ENCODE measurements at regions not wholly inside any gene's neighbourhood (a gene's known extent, or its start where the extent isn't known, plus 50 kb on each side); places are given as distances from the start of the nearest gene placed in this dataset.

- CTCF ChIA-PET = no interaction called here
- Mint-ChIP-seq H3K36me3 (peaks cover 54% of the 10 kb centered on the region), H3K27ac (no peak overlapping the region), H3K27me3 (ENCODE audit: low read depth) (peaks cover 4% of the 10 kb centered on the region; the same call in 1 of the 2 replicates), H3K4me3 (no peak overlapping the region), H3K9me3 (peaks cover 79% of the 10 kb centered on the region), H3K4me1 (no peaks in the 10 kb centered on the region)
- TF ChIP-seq MYBL2 (CRISPR knock-in tag; IDR thresholded peaks at IDR 0.05) = no peak
- TF ChIP-seq FOXJ3 (CRISPR knock-in tag; IDR thresholded peaks at IDR 0.05; ENCODE audit: borderline replicate concordance) = no peak
- no peak for TF ChIP-seq GRHL2 (CRISPR knock-in tag; IDR thresholded peaks at IDR 0.05; ENCODE audit: insufficient replicate concordance, severe bottlenecking)
- TF ChIP-seq ATF1 (CRISPR knock-in tag; IDR thresholded peaks at IDR 0.05) = no peak
- TF ChIP-seq ZNF263 (CRISPR knock-in tag; IDR thresholded peaks at IDR 0.05; ENCODE audit: low read depth) = no peak
- TF ChIP-seq IRF2 (CRISPR knock-in tag; IDR thresholded peaks at IDR 0.05; ENCODE audit: borderline replicate concordance, low read depth) = no peak
- no peak for TF ChIP-seq ZBTB21 (CRISPR knock-in tag; IDR thresholded peaks at IDR 0.05; ENCODE audit: borderline replicate concordance)
- TF ChIP-seq ERG (CRISPR knock-in tag; IDR thresholded peaks at IDR 0.05) = no peak
- no peak for TF ChIP-seq ZNF671 (CRISPR knock-in tag; IDR thresholded peaks at IDR 0.05)
- TF ChIP-seq ZNF512 (CRISPR knock-in tag; IDR thresholded peaks at IDR 0.05; ENCODE audit: borderline replicate concordance) = no peak
- no peak for TF ChIP-seq SP1 (CRISPR knock-in tag; conservative IDR thresholded peaks at IDR 0.05)
- no peak for TF ChIP-seq NFATC4 (CRISPR knock-in tag; IDR thresholded peaks at IDR 0.05)
- TF ChIP-seq FOXK1 (CRISPR knock-in tag; IDR thresholded peaks at IDR 0.05) = no peak
- TF ChIP-seq NR3C1 (CRISPR knock-in tag; conservative IDR thresholded peaks at IDR 0.05; ENCODE audit: low read depth) = no peak
- no peak for DNase-seq (ENCODE audit: low spot score)
- POLR2A ChIA-PET = no interaction called here
- no peak for ATAC-seq
Observed at GRCh38 chr10:37572206-37572605, 285.2 kb downstream of the ZNF248 start.

GRCh38 chr10:37566332-37566731, 291.1 kb downstream of the ZNF248 start:
- CTCF ChIA-PET = no interaction called here
- Mint-ChIP-seq H3K36me3 (peaks cover 46% of the 10 kb centered on the region), H3K4me3 (no peak overlapping the region), H3K27ac (no peak overlapping the region), H3K9me3 (peaks cover 72% of the 10 kb centered on the region), H3K4me1 (no peaks in the 10 kb centered on the region), H3K27me3 (ENCODE audit: low read depth) (no peaks in the 10 kb centered on the region)
- POLR2A ChIA-PET = no interaction called here
- DNase-seq (ENCODE audit: low spot score) (no peak), ATAC-seq (no peak)
- no peak for TF ChIP-seq CTCF (IDR thresholded peaks at IDR 0.05)
- TF ChIP-seq NFYB (CRISPR knock-in tag; conservative IDR thresholded peaks at IDR 0.05; ENCODE audit: low read depth) = no peak
- TF ChIP-seq ZSCAN18 (CRISPR knock-in tag; IDR thresholded peaks at IDR 0.05) = no peak
- no peak for TF ChIP-seq JAZF1 (CRISPR knock-in tag; IDR thresholded peaks at IDR 0.05)
- no peak for TF ChIP-seq SOX15 (CRISPR knock-in tag; IDR thresholded peaks at IDR 0.05)
- no peak for TF ChIP-seq GABPB1 (CRISPR knock-in tag; IDR thresholded peaks at IDR 0.05)
- TF ChIP-seq MYBL2 (CRISPR knock-in tag; IDR thresholded peaks at IDR 0.05) = no peak
- TF ChIP-seq ATF3 (CRISPR knock-in tag; conservative IDR thresholded peaks at IDR 0.05) = no peak
- TF ChIP-seq E2F4 (CRISPR knock-in tag; IDR thresholded peaks at IDR 0.05; ENCODE audit: borderline replicate concordance, low read depth) = no peak
- no peak for TF ChIP-seq RORB (CRISPR knock-in tag; IDR thresholded peaks at IDR 0.05)
- no peak for TF ChIP-seq NR2C2 (CRISPR knock-in tag; IDR thresholded peaks at IDR 0.05)
- no peak for TF ChIP-seq MLX (CRISPR knock-in tag; IDR thresholded peaks at IDR 0.05)
- TF ChIP-seq ZNF317 (CRISPR knock-in tag; IDR thresholded peaks at IDR 0.05; ENCODE audit: borderline replicate concordance, low read depth) = no peak
- TF ChIP-seq MXD4 (CRISPR knock-in tag; IDR thresholded peaks at IDR 0.05; ENCODE audit: borderline replicate concordance) = no peak
